HCT116 (cell line): ENCODE measurements at regions not wholly inside any gene's neighbourhood (a gene's known extent, or its start where the extent isn't known, plus 50 kb on each side); places are given as distances from the start of the nearest gene placed in this dataset.

Experiments used
- ATAC-seq: fragments of 200-7000 bp; cut with Tn5 transposase; 2 replicates; pipeline ENCODE4 v1.9.1; 2020; ENCODE audit warnings: mild to moderate bottlenecking, moderate library complexity
- BruUV-seq: library from RNA; stranded (reverse); fragments of 400-500 nt; replicated peaks from 2 replicates; lab custom pipeline; 2021; lab: Mats Ljungman, UMichigan
- CTCF ChIA-PET: fragments of 300-600 bp; sonication (Branson Sonifier 250); formaldehyde crosslinking; loops from one replicate; lab custom pipeline; 2021; ENCODE audit warnings: antibody characterized with exemption; lab: Charles Lee
- POLR2A ChIA-PET: fragments of 300-600, 350-600 bp; sonication (Branson Sonifier 250); formaldehyde crosslinking; loops from one replicate; lab custom pipeline; 2021; ENCODE audit warnings: antibody characterized with exemption; lab: Charles Lee
- RAD21 ChIA-PET, 2 experiments: fragments of 300-600 bp; sonication (Branson Sonifier 250); formaldehyde crosslinking; loops; one replicate each; lab custom pipeline; 2023; ENCODE audit warnings: low total read pairs in 2 of 2; ENCODE audit not compliant: uncharacterized antibody in 2 of 2, unreplicated experiment in 2 of 2, low non-redundant PET in 1 of 2; lab: Charles Lee
- DNase-seq: peaks from one replicate; pipeline ENCODE4 v3.0.0-alpha.2; 2010; ENCODE audit warnings: low read depth, low spot score
- H2AFZ ChIP-seq: fragments of 200-600 bp; shearing (Covaris generic), sonication (generic); 2 replicates; pipeline ENCODE4 v1.6.1; 2017; ENCODE audit warnings: low read depth, mixed run types, mixed read lengths, antibody characterized with exemption, low read length; ENCODE audit not compliant: poor library complexity, severe bottlenecking
- H3K27ac ChIP-seq: 2 replicates; pipeline ENCODE4 v1.5.1; 2012; ENCODE audit warnings: low read depth, low read length
- H3K27me3 ChIP-seq: fragments of 200-600 bp; sonication (generic); 2 replicates; pipeline ENCODE4 v1.6.1; 2016; ENCODE audit warnings: mixed run types, low read length, mixed read lengths; ENCODE audit not compliant: insufficient read depth
- H3K36me3 ChIP-seq, 2 experiments: fragments of 200-500 bp in 1 of 2; fragments of 200-600 bp in 1 of 2; sonication (Bioruptor generic) in 1 of 2; sonication (generic) in 1 of 2; 2 replicates each; pipeline versions ENCODE4 v1.5.1 to v1.6.1; 2014 to 2016; ENCODE audit warnings: low read length in 2 of 2, inconsistent platforms in 1 of 2, mixed read lengths in 1 of 2, mixed run types in 1 of 2; ENCODE audit not compliant: insufficient read depth in 2 of 2, control insufficient read depth in 1 of 2
- H3K4me1 ChIP-seq, 2 experiments: fragments of 200-600 bp in 1 of 2; sonication (generic) in 1 of 2; 2 replicates each; pipeline versions ENCODE4 v1.5.1 to v1.6.1; 2012 to 2017; ENCODE audit warnings: low read length in 2 of 2, inconsistent platforms in 1 of 2, mild to moderate bottlenecking in 1 of 2, mixed read lengths in 1 of 2, mixed run types in 1 of 2, moderate library complexity in 1 of 2; ENCODE audit not compliant: insufficient read depth in 2 of 2, control insufficient read depth in 1 of 2
- H3K4me2 ChIP-seq: fragments of 200-600 bp; sonication (generic); 2 replicates; pipeline ENCODE4 v1.6.1; 2017; ENCODE audit warnings: mixed run types, low read length, mixed read lengths
- H3K4me3 ChIP-seq, 2 experiments: fragments of 200-600 bp in 1 of 2; sonication (generic) in 1 of 2; replicated peaks in 1 of 2; 2 replicates each; pipeline ENCODE4 v1.5.1; 2011 to 2016; ENCODE audit warnings: low read length in 2 of 2, control low read depth in 1 of 2, low read depth in 1 of 2, mild to moderate bottlenecking in 1 of 2, mixed read lengths in 1 of 2, mixed run types in 1 of 2
- H3K79me2 ChIP-seq: fragments of 200-600 bp; sonication (generic); 2 replicates; pipeline ENCODE4 v1.6.1; 2017; ENCODE audit warnings: mild to moderate bottlenecking, mixed run types, low read length, moderate library complexity, mixed read lengths; ENCODE audit not compliant: insufficient read depth
- H3K9ac ChIP-seq: fragments of 200-600 bp; sonication (generic); 2 replicates; pipeline ENCODE4 v1.6.1; 2016; ENCODE audit warnings: low read length, mixed read lengths
- H3K9me2 ChIP-seq: fragments of 200-600 bp; sonication (generic), shearing (Covaris generic); 2 replicates; pipeline ENCODE4 v1.6.1; 2017; ENCODE audit warnings: mixed run types, mild to moderate bottlenecking, moderate library complexity; ENCODE audit not compliant: insufficient read depth
- H3K9me3 ChIP-seq, 2 experiments: fragments of 200-500 bp in 1 of 2; fragments of 200-600 bp in 1 of 2; sonication (Bioruptor generic) in 1 of 2; sonication (generic) in 1 of 2; 2 replicates each; pipeline ENCODE4 v1.6.1; 2014 to 2017; ENCODE audit warnings: low read length in 2 of 2, mixed read lengths in 2 of 2, inconsistent platforms in 1 of 2, low read depth in 1 of 2, mild to moderate bottlenecking in 1 of 2, mixed run types in 1 of 2, moderate library complexity in 1 of 2; ENCODE audit not compliant: control insufficient read depth in 1 of 2, insufficient read depth in 1 of 2
- H4K20me1 ChIP-seq: fragments of 200-600 bp; sonication (generic), shearing (Covaris generic); 2 replicates; pipeline ENCODE4 v1.6.1; 2017; ENCODE audit warnings: mixed run types, mild to moderate bottlenecking, moderate library complexity; ENCODE audit not compliant: insufficient read depth
- CEBPB ChIP-seq: IDR thresholded peaks from 2 replicates; pipeline ENCODE4 v1.6.1; 2012; ENCODE audit warnings: low read depth
- CTCF ChIP-seq, 3 experiments: fragments of 200-600 bp in 1 of 3; sonication (generic) in 1 of 3; IDR thresholded peaks in 2 of 3; conservative IDR thresholded peaks in 1 of 3; 2 replicates each; pipeline ENCODE4 v1.5.1; 2012 to 2017; ENCODE audit warnings: low read depth in 2 of 3, low read length in 2 of 3, antibody characterized with exemption in 1 of 3, borderline replicate concordance in 1 of 3, control low read depth in 1 of 3, mild to moderate bottlenecking in 1 of 3, mixed read lengths in 1 of 3, mixed run types in 1 of 3, moderate library complexity in 1 of 3; ENCODE audit not compliant: insufficient read depth in 1 of 3
- EZH2 ChIP-seq: fragments of 200-600 bp; sonication (generic); IDR thresholded peaks from 2 replicates; pipeline ENCODE4 v1.6.1; 2017; ENCODE audit warnings: antibody characterized with exemption, mixed run types
- JUND ChIP-seq: IDR thresholded peaks from 2 replicates; pipeline ENCODE4 v1.6.1; 2012
- POLR2AphosphoS5 ChIP-seq: IDR thresholded peaks from 2 replicates; pipeline ENCODE4 v1.6.1; 2011; ENCODE audit warnings: mild to moderate bottlenecking, low read depth, low read length, moderate library complexity
- YY1 ChIP-seq: IDR thresholded peaks from 2 replicates; pipeline ENCODE4 v1.6.1; 2011; ENCODE audit warnings: low read length, low read depth, moderate library complexity, mild to moderate bottlenecking; ENCODE audit not compliant: insufficient replicate concordance; ENCODE audit errors: extremely low read depth
- ZBTB33 ChIP-seq: IDR thresholded peaks from 2 replicates; pipeline ENCODE4 v1.6.1; 2011; ENCODE audit warnings: mild to moderate bottlenecking, low read length, moderate library complexity; ENCODE audit not compliant: insufficient replicate concordance; ENCODE audit errors: extremely low read depth
- intact Hi-C: fragments of 100-400 bp; cut with micrococcal nuclease; formaldehyde crosslinking; loops from 2 replicates; pipeline ENCODE4 v1.10.0; 2022

- ATAC-seq: no peak
- BruUV-seq: no TSS peak
- H3K4me1 ChIP-seq: no peaks in the 10 kb centered on the region
- TF ChIP-seq ZBTB33: no peak
- TF ChIP-seq YY1: no peak
- no peak for TF ChIP-seq CTCF (IDR thresholded peaks at IDR 0.05 in 2 of 3, conservative IDR thresholded peaks at IDR 0.05 in 1 of 3; ENCODE audit: borderline replicate concordance in 1 of 3, insufficient read depth in 1 of 3, low read depth in 2 of 3, low read length in 2 of 3)
- TF ChIP-seq EZH2: no peak
- no peak for TF ChIP-seq POLR2AphosphoS5
- TF ChIP-seq CEBPB: no peak
- TF ChIP-seq JUND: no peak
- TF ChIP-seq, all 23 proteins: peak for 0
- intact Hi-C loops: no loop called here
- ChIA-PET RAD21 (no interaction called here), POLR2A (no interaction called here), CTCF (no interaction called here)
- H3K4me3 ChIP-seq: no peak overlapping the region
- no peak overlapping the region for H2AFZ ChIP-seq
- H3K9me3 ChIP-seq: no peaks in the 10 kb centered on the region
- no peak for DNase-seq
- no peak overlapping the region for H3K4me2 ChIP-seq
- H3K27me3 ChIP-seq: peaks cover 23% of the 10 kb centered on the region
- no peaks in the 10 kb centered on the region for H3K36me3 ChIP-seq
- no peaks in the 10 kb centered on the region for H3K79me2 ChIP-seq
- H3K9me2 ChIP-seq: no peaks in the 10 kb centered on the region
- no peak overlapping the region for H3K9ac ChIP-seq
- no peak overlapping the region for H3K27ac ChIP-seq
- H4K20me1 ChIP-seq: no peaks in the 10 kb centered on the region
These were observed 142.4 kb downstream of the EN1 start for GRCh38 chr2:118705032-118705431.
